ENCODE measurements at regions not wholly inside any gene's neighbourhood (a gene's known extent, or its start where the extent isn't known, plus 50 kb on each side); places are given as distances from the start of the nearest gene placed in this dataset.

- TF ChIP-seq, protein P1, sequence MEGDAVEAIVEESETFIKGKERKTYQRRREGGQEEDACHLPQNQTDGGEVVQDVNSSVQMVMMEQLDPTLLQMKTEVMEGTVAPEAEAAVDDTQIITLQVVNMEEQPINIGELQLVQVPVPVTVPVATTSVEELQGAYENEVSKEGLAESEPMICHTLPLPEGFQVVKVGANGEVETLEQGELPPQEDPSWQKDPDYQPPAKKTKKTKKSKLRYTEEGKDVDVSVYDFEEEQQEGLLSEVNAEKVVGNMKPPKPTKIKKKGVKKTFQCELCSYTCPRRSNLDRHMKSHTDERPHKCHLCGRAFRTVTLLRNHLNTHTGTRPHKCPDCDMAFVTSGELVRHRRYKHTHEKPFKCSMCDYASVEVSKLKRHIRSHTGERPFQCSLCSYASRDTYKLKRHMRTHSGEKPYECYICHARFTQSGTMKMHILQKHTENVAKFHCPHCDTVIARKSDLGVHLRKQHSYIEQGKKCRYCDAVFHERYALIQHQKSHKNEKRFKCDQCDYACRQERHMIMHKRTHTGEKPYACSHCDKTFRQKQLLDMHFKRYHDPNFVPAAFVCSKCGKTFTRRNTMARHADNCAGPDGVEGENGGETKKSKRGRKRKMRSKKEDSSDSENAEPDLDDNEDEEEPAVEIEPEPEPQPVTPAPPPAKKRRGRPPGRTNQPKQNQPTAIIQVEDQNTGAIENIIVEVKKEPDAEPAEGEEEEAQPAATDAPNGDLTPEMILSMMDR (IDR thresholded peaks at IDR 0.05; ENCODE audit: extremely low read depth in 1 of 2, insufficient read depth in 1 of 2, low read depth in 1 of 2, low read length in 2 of 2) = no peak
- TF ChIP-seq EZH2 (IDR thresholded peaks at IDR 0.05; ENCODE audit: borderline replicate concordance, low read depth, low read length, severe bottlenecking) = no peak
- TF ChIP-seq POLR2AphosphoS5 (IDR thresholded peaks at IDR 0.05; ENCODE audit: insufficient read depth, low read depth, low read length) = no peak
- no peak for TF ChIP-seq POLR2A (IDR thresholded peaks at IDR 0.05; ENCODE audit: low read depth, low read length)
- TF ChIP-seq, protein P2, sequence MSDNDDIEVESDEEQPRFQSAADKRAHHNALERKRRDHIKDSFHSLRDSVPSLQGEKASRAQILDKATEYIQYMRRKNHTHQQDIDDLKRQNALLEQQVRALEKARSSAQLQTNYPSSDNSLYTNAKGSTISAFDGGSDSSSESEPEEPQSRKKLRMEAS (IDR thresholded peaks at IDR 0.05; ENCODE audit: insufficient read depth, insufficient read length) = no peak
- no peak for TF ChIP-seq JUN (IDR thresholded peaks at IDR 0.05; ENCODE audit: borderline replicate concordance, insufficient read depth, insufficient read length, low read depth)
Observed at GRCh38 chrX:22433292-22434070, 160.8 kb downstream of the CBLL2 start.
